IMR-90 (cell line): ENCODE measurements at regions not wholly inside any gene's neighbourhood (a gene's known extent, or its start where the extent isn't known, plus 50 kb on each side); places are given as distances from the start of the nearest gene placed in this dataset.

Source experiments
- ATAC-seq: fragments of 200-7000 bp; cut with Tn5 transposase; 2 replicates; pipeline ENCODE4 v1.9.1; 2020; ENCODE audit warnings: low read depth, mild to moderate bottlenecking, moderate library complexity
- BruUV-seq: library from RNA; stranded (reverse); fragments of 400-500 nt; replicated peaks from 2 replicates; lab custom pipeline; 2021; lab: Mats Ljungman, UMichigan
- CTCF ChIA-PET: fragments of 300-600 bp; formaldehyde crosslinking; extraction: SDS; loops from one replicate; lab custom pipeline; 2021; ENCODE audit warnings: antibody characterized with exemption; lab: Yijun Ruan, JAX
- POLR2A ChIA-PET: fragments of 300-600 bp; sonication (Branson Sonifier 250); formaldehyde crosslinking; loops from one replicate; lab custom pipeline; 2022; ENCODE audit warnings: antibody characterized with exemption; ENCODE audit not compliant: unreplicated experiment; lab: Charles Lee
- DNase-seq: peaks from one replicate; pipeline ENCODE4 v3.0.0; 2013
- H2AFZ ChIP-seq: replicated peaks from 2 replicates; pipeline ENCODE3; 2013; ENCODE audit warnings: low read length, mild to moderate bottlenecking; ENCODE audit not compliant: poor library complexity
- H2AK5ac ChIP-seq: 2 replicates; pipeline ENCODE4 v1.6.1; 2013; ENCODE audit warnings: low read depth, low read length, inconsistent platforms
- H2AK9ac ChIP-seq: replicated peaks from 2 replicates; pipeline ENCODE3; 2013; ENCODE audit warnings: mild to moderate bottlenecking, low read depth, low read length, moderate library complexity; ENCODE audit not compliant: poor library complexity
- H2BK120ac ChIP-seq: 2 replicates; pipeline ENCODE4 v1.6.1; 2013; ENCODE audit warnings: low read depth, low read length, inconsistent platforms
- H2BK15ac ChIP-seq: 3 replicates; pipeline ENCODE4 v1.6.1; 2013; ENCODE audit warnings: low read depth, low read length, inconsistent platforms
- H2BK20ac ChIP-seq: 2 replicates; pipeline ENCODE4 v1.6.1; 2013; ENCODE audit warnings: low read depth, mild to moderate bottlenecking, inconsistent platforms, low read length, moderate library complexity
- H2BK5ac ChIP-seq: 2 replicates; pipeline ENCODE4 v1.6.1; 2013; ENCODE audit warnings: mild to moderate bottlenecking, low read depth, low read length, inconsistent platforms; ENCODE audit not compliant: poor library complexity, severe bottlenecking
- H3K14ac ChIP-seq: replicated peaks from 2 replicates; pipeline ENCODE4 v1.6.1; 2013; ENCODE audit warnings: low read depth, low read length, inconsistent platforms
- H3K18ac ChIP-seq: 2 replicates; pipeline ENCODE4 v1.6.1; 2013; ENCODE audit warnings: low read depth, low read length, control low read depth
- H3K23ac ChIP-seq: 2 replicates; pipeline ENCODE4 v1.6.1; 2013; ENCODE audit warnings: low read depth, low read length, inconsistent platforms
- H3K27ac ChIP-seq: 2 replicates; pipeline ENCODE4 v1.5.1; 2013; ENCODE audit warnings: mild to moderate bottlenecking, control low read depth, low read length; ENCODE audit not compliant: insufficient read depth
- H3K27me3 ChIP-seq: 2 replicates; pipeline ENCODE4 v1.6.1; 2013; ENCODE audit warnings: low read length; ENCODE audit not compliant: control insufficient read depth, insufficient read depth
- H3K36me3 ChIP-seq: 2 replicates; pipeline ENCODE4 v1.6.1; 2013; ENCODE audit warnings: low read length, mixed read lengths; ENCODE audit not compliant: control insufficient read depth, insufficient read depth
- H3K4ac ChIP-seq: 2 replicates; pipeline ENCODE4 v1.6.1; 2013; ENCODE audit warnings: low read depth, low read length, inconsistent platforms
- H3K4me1 ChIP-seq: 2 replicates; pipeline ENCODE4 v1.6.1; 2013; ENCODE audit warnings: low read length, mixed read lengths; ENCODE audit not compliant: control insufficient read depth, insufficient read depth
- H3K4me2 ChIP-seq: 2 replicates; pipeline ENCODE4 v1.6.1; 2013; ENCODE audit warnings: low read depth, mild to moderate bottlenecking, control low read depth, low read length, moderate library complexity
- H3K4me3 ChIP-seq: 2 replicates; pipeline ENCODE4 v1.5.1; 2013; ENCODE audit warnings: low read depth, mild to moderate bottlenecking, control low read depth, low read length, moderate library complexity; ENCODE audit not compliant: insufficient read depth
- H3K56ac ChIP-seq: 2 replicates; pipeline ENCODE4 v1.6.1; 2013; ENCODE audit warnings: low read length, inconsistent platforms; ENCODE audit not compliant: insufficient read depth; ENCODE audit errors: extremely low read depth
- H3K79me1 ChIP-seq, 2 experiments: 2 replicates each; pipeline ENCODE4 v1.6.1; 2013; ENCODE audit warnings: low read length in 2 of 2, inconsistent platforms in 1 of 2, low read depth in 1 of 2
- H3K9ac ChIP-seq: 2 replicates; pipeline ENCODE4 v1.6.1; 2013; ENCODE audit warnings: low read depth, low read length, control low read depth
- H3K9me1 ChIP-seq: 2 replicates; pipeline ENCODE4 v1.6.1; 2013; ENCODE audit warnings: low read length, inconsistent platforms; ENCODE audit not compliant: insufficient read depth
- H3K9me3 ChIP-seq: 2 replicates; pipeline ENCODE4 v1.6.1; 2013; ENCODE audit warnings: low read length; ENCODE audit not compliant: control insufficient read depth, insufficient read depth
- H4K20me1 ChIP-seq: 2 replicates; pipeline ENCODE4 v1.6.1; 2013; ENCODE audit warnings: low read length, inconsistent platforms; ENCODE audit not compliant: insufficient read depth
- H4K5ac ChIP-seq: 2 replicates; pipeline ENCODE4 v1.6.1; 2013; ENCODE audit warnings: mild to moderate bottlenecking, low read depth, low read length, control low read depth
- H4K8ac ChIP-seq, 2 experiments: 2 replicates each; pipeline ENCODE4 v1.6.1; 2013; ENCODE audit warnings: low read depth in 2 of 2, low read length in 2 of 2, control low read depth in 1 of 2, inconsistent platforms in 1 of 2
- H4K91ac ChIP-seq: 2 replicates; pipeline ENCODE4 v1.6.1; 2013; ENCODE audit warnings: low read depth, low read length, inconsistent platforms; ENCODE audit not compliant: insufficient read depth
- BHLHE40 ChIP-seq: fragments of 150-350 bp; IDR thresholded peaks from 2 replicates; pipeline ENCODE4 v1.6.1; 2016; ENCODE audit warnings: mild to moderate bottlenecking, low read depth, low read length
- ELK1 ChIP-seq: fragments of 150-350 bp; IDR thresholded peaks from 2 replicates; pipeline ENCODE4 v1.6.1; 2016; ENCODE audit warnings: low read depth, mild to moderate bottlenecking, low read length, moderate library complexity, borderline replicate concordance
- SMC3 ChIP-seq: fragments of 150-350 bp; IDR thresholded peaks from 2 replicates; pipeline ENCODE4 v1.6.1; 2016; ENCODE audit warnings: low read depth, mild to moderate bottlenecking, antibody characterized with exemption, low read length, moderate library complexity
- WGBS, 2 experiments: methylation state at CpG; one replicate each; pipeline versions ENCODE4 v1.1.5 to v1.1.7; 2013; ENCODE audit warnings: missing lambda C conversion rate in 2 of 2; ENCODE audit not compliant: insufficient read length in 1 of 2; ENCODE audit errors: extremely low coverage in 2 of 2; 5-methylcytosine and 5-hydroxymethylcytosine counted together
- dilution Hi-C: fragments of 300-500 bp; cut with HindIII; formaldehyde crosslinking; loops from one replicate; pipeline ENCODE4 v1.14.3; 2018; ENCODE audit warnings: low sequenced_read_pairs; ENCODE audit not compliant: unreplicated experiment
- in situ Hi-C: fragments of 300-500 bp; cut with MboI; formaldehyde crosslinking; loops from 3 replicates; pipeline ENCODE4 v1.14.3; 2019; ENCODE audit warnings: low sequenced_read_pairs, inconsistent platforms, mixed read lengths
- intact Hi-C: fragments of 100-400 bp; cut with micrococcal nuclease; formaldehyde crosslinking; loops from 2 replicates; pipeline ENCODE4 v1.10.0; 2022

- no peak overlapping the region for H2AFZ ChIP-seq
- H4K8ac ChIP-seq, result no peak overlapping the region
- H3K23ac ChIP-seq, result no peak overlapping the region
- no peak overlapping the region for H3K18ac ChIP-seq
- no peaks in the 10 kb centered on the region for H3K9me1 ChIP-seq
- no peak overlapping the region for H2BK20ac ChIP-seq
- H2BK15ac ChIP-seq, result no peak overlapping the region
- H3K14ac ChIP-seq, result no peak overlapping the region
- H3K4me1 ChIP-seq, result peaks cover 2% of the 10 kb centered on the region
- in situ Hi-C loops (no loop called here), dilution Hi-C loops (no loop called here), intact Hi-C loops (no loop called here)
- H4K91ac ChIP-seq, result no peak overlapping the region
- ChIA-PET CTCF (no interaction called here), POLR2A (no interaction called here)
- no peak overlapping the region for H3K4me2 ChIP-seq
- TF ChIP-seq BHLHE40, result peak; percentile 72; the same call in 1 of the 2 replicates
- no peak for TF ChIP-seq ELK1
- no peak for TF ChIP-seq SMC3
- no peak overlapping the region for H3K9ac ChIP-seq
- BruUV-seq, result no TSS peak
- H3K27ac ChIP-seq, result no peak overlapping the region
- no peak overlapping the region for H3K56ac ChIP-seq
- H3K27me3 ChIP-seq, result no peaks in the 10 kb centered on the region
- no peaks in the 10 kb centered on the region for H3K9me3 ChIP-seq
- ATAC-seq, result 0 out of 2 replicates have a peak, but pooled peaks have one; percentile 17
- no peak overlapping the region for H2BK5ac ChIP-seq
- no peak overlapping the region for H2BK120ac ChIP-seq
- no peak overlapping the region for H3K4ac ChIP-seq
- DNase-seq, result peak; percentile 40
- no peaks in the 10 kb centered on the region for H4K20me1 ChIP-seq
- no peaks in the 10 kb centered on the region for H3K36me3 ChIP-seq
- no peak overlapping the region for H2AK9ac ChIP-seq
- H2AK5ac ChIP-seq, result no peak overlapping the region
- no peak overlapping the region for H4K5ac ChIP-seq
- WGBS, 2 experiments, result no CpG with 5 or more reads among the region's 2 CpGs
- no peaks in the 10 kb centered on the region for H3K79me1 ChIP-seq
- no peak overlapping the region for H3K4me3 ChIP-seq
Measured at GRCh38 chr5:125323613-125324012, 577.2 kb upstream of the ZNF608 start.
